ENCODE measurements at regions not wholly inside any gene's neighbourhood (a gene's known extent, or its start where the extent isn't known, plus 50 kb on each side); places are given as distances from the start of the nearest gene placed in this dataset.
"Not testable (repeated sequence)": the region's sequence is repeated elsewhere in the genome, so short reads cannot be mapped to it uniquely, and the experiment has no call there.

- H3K4me1 Mint-ChIP-seq: no peaks in the 10 kb centered on the region
- H3K36me3 Mint-ChIP-seq (ENCODE audit: insufficient read depth): peaks cover 2% of the 10 kb centered on the region
- DNase-seq (ENCODE audit: low spot score in 2 of 2) (no peak), ATAC-seq (replicated peaks; ENCODE audit: extremely low read depth, poor library complexity, severe bottlenecking) (no peak)
- peaks cover 6% of the 10 kb centered on the region for H3K9me3 Mint-ChIP-seq
- H3K4me3 Mint-ChIP-seq: no peak overlapping the region
- H3K27ac Mint-ChIP-seq (ENCODE audit: low read depth): no peak overlapping the region
- no peaks in the 10 kb centered on the region for H3K27me3 Mint-ChIP-seq
Observed at GRCh38 chr6:132052096-132052495, 100.9 kb upstream of the CCN2 start.

- ATAC-seq (replicated peaks; ENCODE audit: extremely low read depth, poor library complexity, severe bottlenecking) (no peak), DNase-seq (ENCODE audit: low spot score in 2 of 2) (no peak)
- Mint-ChIP-seq H3K4me3 (no peak overlapping the region), H3K27me3 (no peaks in the 10 kb centered on the region), H3K36me3 (ENCODE audit: insufficient read depth) (peaks cover 1% of the 10 kb centered on the region), H3K27ac (ENCODE audit: low read depth) (no peak overlapping the region), H3K4me1 (no peaks in the 10 kb centered on the region), H3K9me3 (no peaks in the 10 kb centered on the region)
Observed at GRCh38 chr6:132045877-132046276, 94.7 kb upstream of the CCN2 start.

GRCh38 chr6:132043148-132043547, 92.0 kb upstream of the CCN2 start:
- Mint-ChIP-seq H3K27me3 (no peaks in the 10 kb centered on the region), H3K27ac (ENCODE audit: low read depth) (no peak overlapping the region), H3K9me3 (no peaks in the 10 kb centered on the region), H3K36me3 (ENCODE audit: insufficient read depth) (no peaks in the 10 kb centered on the region), H3K4me3 (no peak overlapping the region), H3K4me1 (no peaks in the 10 kb centered on the region)
- DNase-seq (ENCODE audit: low spot score in 2 of 2) (no peak), ATAC-seq (replicated peaks; ENCODE audit: extremely low read depth, poor library complexity, severe bottlenecking) (no peak)

- no peaks in the 10 kb centered on the region for H3K9me3 Mint-ChIP-seq
- DNase-seq (ENCODE audit: low spot score in 2 of 2) (no peak), ATAC-seq (replicated peaks; ENCODE audit: extremely low read depth, poor library complexity, severe bottlenecking) (no peak)
- H3K36me3 Mint-ChIP-seq (ENCODE audit: insufficient read depth): no peaks in the 10 kb centered on the region
- no peaks in the 10 kb centered on the region for H3K4me1 Mint-ChIP-seq
- no peak overlapping the region for H3K4me3 Mint-ChIP-seq
- no peaks in the 10 kb centered on the region for H3K27me3 Mint-ChIP-seq
- H3K27ac Mint-ChIP-seq (ENCODE audit: low read depth): no peak overlapping the region
Observed at GRCh38 chr6:132041706-132042105, 90.5 kb upstream of the CCN2 start.

- Mint-ChIP-seq H3K36me3 (ENCODE audit: insufficient read depth) (no peaks in the 10 kb centered on the region), H3K4me3 (no peak overlapping the region), H3K4me1 (no peaks in the 10 kb centered on the region), H3K27me3 (no peaks in the 10 kb centered on the region), H3K27ac (ENCODE audit: low read depth) (no peak overlapping the region), H3K9me3 (peaks cover 5% of the 10 kb centered on the region)
- ATAC-seq (replicated peaks; ENCODE audit: extremely low read depth, poor library complexity, severe bottlenecking) (no peak), DNase-seq (ENCODE audit: low spot score in 2 of 2) (no peak)
Observed at GRCh38 chr6:132028029-132028428, 76.9 kb upstream of the CCN2 start.

- Mint-ChIP-seq H3K9me3 (peaks cover 5% of the 10 kb centered on the region), H3K4me3 (no peak overlapping the region), H3K4me1 (no peaks in the 10 kb centered on the region), H3K36me3 (ENCODE audit: insufficient read depth) (no peaks in the 10 kb centered on the region), H3K27me3 (no peaks in the 10 kb centered on the region), H3K27ac (ENCODE audit: low read depth) (no peak overlapping the region)
- ATAC-seq (replicated peaks; ENCODE audit: extremely low read depth, poor library complexity, severe bottlenecking) (no peak), DNase-seq (ENCODE audit: low spot score in 2 of 2) (no peak)
Observed at GRCh38 chr6:132025468-132025867, 74.3 kb upstream of the CCN2 start.

- no peak overlapping the region for H3K4me3 Mint-ChIP-seq
- H3K27ac Mint-ChIP-seq (ENCODE audit: low read depth): no peak overlapping the region
- peaks cover 5% of the 10 kb centered on the region for H3K9me3 Mint-ChIP-seq
- no peaks in the 10 kb centered on the region for H3K27me3 Mint-ChIP-seq
- H3K4me1 Mint-ChIP-seq: no peaks in the 10 kb centered on the region
- no peaks in the 10 kb centered on the region for H3K36me3 Mint-ChIP-seq (ENCODE audit: insufficient read depth)
- no peak for ATAC-seq (replicated peaks; ENCODE audit: extremely low read depth, poor library complexity, severe bottlenecking)
- DNase-seq (ENCODE audit: low spot score in 2 of 2): no peak
Observed at GRCh38 chr6:132023490-132023889, 72.3 kb upstream of the CCN2 start.

- DNase-seq (ENCODE audit: low spot score in 2 of 2) (no peak), ATAC-seq (replicated peaks; ENCODE audit: extremely low read depth, poor library complexity, severe bottlenecking) (no peak)
- no peak overlapping the region for H3K27ac Mint-ChIP-seq (ENCODE audit: low read depth)
- H3K4me1 Mint-ChIP-seq: no peaks in the 10 kb centered on the region
- no peaks in the 10 kb centered on the region for H3K36me3 Mint-ChIP-seq (ENCODE audit: insufficient read depth)
- H3K9me3 Mint-ChIP-seq: peaks cover 5% of the 10 kb centered on the region
- H3K27me3 Mint-ChIP-seq: no peaks in the 10 kb centered on the region
- no peak overlapping the region for H3K4me3 Mint-ChIP-seq
Observed at GRCh38 chr6:132021552-132022375, 70.6 kb upstream of the CCN2 start.

- DNase-seq (ENCODE audit: low spot score in 2 of 2); ATAC-seq (replicated peaks; ENCODE audit: extremely low read depth, poor library complexity, severe bottlenecking); H3K27me3 Mint-ChIP-seq; H3K4me3 Mint-ChIP-seq; H3K27ac Mint-ChIP-seq (ENCODE audit: low read depth); H3K36me3 Mint-ChIP-seq (ENCODE audit: insufficient read depth); H3K9me3 Mint-ChIP-seq; H3K4me1 Mint-ChIP-seq: not testable (repeated sequence)
Observed at GRCh38 chr6:132020918-132021317, 69.7 kb upstream of the CCN2 start.

GRCh38 chr6:132020138-132020581, 69.0 kb upstream of the CCN2 start:
- Mint-ChIP-seq H3K9me3 (peaks cover 5% of the 10 kb centered on the region), H3K27ac (ENCODE audit: low read depth) (no peak overlapping the region), H3K4me1 (no peaks in the 10 kb centered on the region), H3K27me3 (no peaks in the 10 kb centered on the region), H3K4me3 (no peak overlapping the region), H3K36me3 (ENCODE audit: insufficient read depth) (no peaks in the 10 kb centered on the region)
- no peak for ATAC-seq (replicated peaks; ENCODE audit: extremely low read depth, poor library complexity, severe bottlenecking)
- no peak for DNase-seq (ENCODE audit: low spot score in 2 of 2)

- ATAC-seq (replicated peaks; ENCODE audit: extremely low read depth, poor library complexity, severe bottlenecking) (no peak), DNase-seq (ENCODE audit: low spot score in 2 of 2) (no peak)
- H3K9me3 Mint-ChIP-seq: peaks cover 4% of the 10 kb centered on the region
- no peak overlapping the region for H3K4me3 Mint-ChIP-seq
- H3K4me1 Mint-ChIP-seq: no peaks in the 10 kb centered on the region
- H3K36me3 Mint-ChIP-seq (ENCODE audit: insufficient read depth): no peaks in the 10 kb centered on the region
- no peak overlapping the region for H3K27ac Mint-ChIP-seq (ENCODE audit: low read depth)
- H3K27me3 Mint-ChIP-seq: no peaks in the 10 kb centered on the region
Observed at GRCh38 chr6:132019586-132019985, 68.4 kb upstream of the CCN2 start.

GRCh38 chr6:132017942-132018341, 66.8 kb upstream of the CCN2 start:
- ATAC-seq (replicated peaks; ENCODE audit: extremely low read depth, poor library complexity, severe bottlenecking) (no peak), DNase-seq (ENCODE audit: low spot score in 2 of 2) (no peak)
- Mint-ChIP-seq H3K4me3 (no peak overlapping the region), H3K27me3 (no peaks in the 10 kb centered on the region), H3K9me3 (no peaks in the 10 kb centered on the region), H3K36me3 (ENCODE audit: insufficient read depth) (no peaks in the 10 kb centered on the region), H3K4me1 (no peaks in the 10 kb centered on the region), H3K27ac (ENCODE audit: low read depth) (no peak overlapping the region)

GRCh38 chr6:132016396-132016795, 65.2 kb upstream of the CCN2 start:
- no peaks in the 10 kb centered on the region for H3K27me3 Mint-ChIP-seq
- no peaks in the 10 kb centered on the region for H3K9me3 Mint-ChIP-seq
- H3K27ac Mint-ChIP-seq (ENCODE audit: low read depth): no peak overlapping the region
- no peaks in the 10 kb centered on the region for H3K36me3 Mint-ChIP-seq (ENCODE audit: insufficient read depth)
- no peaks in the 10 kb centered on the region for H3K4me1 Mint-ChIP-seq
- no peak overlapping the region for H3K4me3 Mint-ChIP-seq
- ATAC-seq (replicated peaks; ENCODE audit: extremely low read depth, poor library complexity, severe bottlenecking) (no peak), DNase-seq (ENCODE audit: low spot score in 2 of 2) (no peak)
